Fibroblast of skin of left quadriceps (primary cell): ENCODE measurements at regions not wholly inside any gene's neighbourhood (a gene's known extent, or its start where the extent isn't known, plus 50 kb on each side); places are given as distances from the start of the nearest gene placed in this dataset.
"Not testable (repeated sequence)": the region's sequence is repeated elsewhere in the genome, so short reads cannot be mapped to it uniquely, and the experiment has no call there.

ENCODE experiments used
- DNase-seq, 2 experiments: peaks; one replicate each; pipeline ENCODE4 v3.0.0-alpha.2; 2013; ENCODE audit warnings: low read depth in 2 of 2

GRCh38 chr3:159229116-159229680 lies 427.3 kb downstream of the MFSD1 start:
- DNase-seq: no peak

- no peak for DNase-seq
These were observed 431.1 kb downstream of the MFSD1 start for GRCh38 chr3:159232966-159233365.

DNA sequence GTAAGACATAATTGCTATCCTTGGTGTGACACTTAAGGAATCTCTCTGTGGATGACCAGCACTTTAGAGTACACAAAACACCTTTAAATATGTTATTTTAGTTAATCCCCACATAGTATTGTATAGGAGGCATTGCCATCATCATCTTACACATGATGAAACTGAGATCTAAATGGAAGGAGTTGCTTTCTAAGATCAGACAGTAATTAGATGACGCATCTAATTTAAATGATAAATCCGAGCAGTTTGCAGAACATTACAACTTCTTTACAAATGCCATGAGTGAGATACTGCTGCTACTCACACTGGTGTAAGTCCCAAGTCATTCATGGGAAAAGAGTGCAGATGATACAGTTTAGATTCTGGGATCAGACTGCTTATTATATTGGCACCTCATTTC lies 431.9 kb downstream of the MFSD1 start:
- DNase-seq: no peak

GRCh38 chr3:159234306-159234705 lies 432.5 kb downstream of the MFSD1 start:
- DNase-seq: peak; percentile 68 to 70

DNA sequence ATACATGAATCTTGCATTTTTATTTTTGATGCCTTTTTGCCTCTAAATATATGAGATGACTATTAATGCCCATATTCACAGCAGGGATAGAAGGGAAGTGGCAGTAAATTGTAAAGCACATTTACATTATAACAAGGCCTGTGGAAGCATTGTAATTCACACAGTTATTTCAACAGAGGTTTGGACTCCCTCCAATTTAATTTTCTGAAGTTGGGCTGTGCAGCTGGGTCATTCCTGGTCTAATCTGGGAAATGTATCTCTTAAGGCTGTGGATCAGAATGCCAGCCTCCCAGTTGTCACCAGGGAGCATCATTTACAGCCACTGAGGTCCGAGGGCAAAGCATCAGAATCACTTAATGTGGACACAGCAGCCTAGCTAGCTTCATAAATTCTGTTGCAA lies 434.5 kb downstream of the MFSD1 start:
- DNase-seq: peak; percentile 53 to 62

GRCh38 chr3:159237226-159237625 lies 435.4 kb downstream of the MFSD1 start:
- no peak for DNase-seq

DNA sequence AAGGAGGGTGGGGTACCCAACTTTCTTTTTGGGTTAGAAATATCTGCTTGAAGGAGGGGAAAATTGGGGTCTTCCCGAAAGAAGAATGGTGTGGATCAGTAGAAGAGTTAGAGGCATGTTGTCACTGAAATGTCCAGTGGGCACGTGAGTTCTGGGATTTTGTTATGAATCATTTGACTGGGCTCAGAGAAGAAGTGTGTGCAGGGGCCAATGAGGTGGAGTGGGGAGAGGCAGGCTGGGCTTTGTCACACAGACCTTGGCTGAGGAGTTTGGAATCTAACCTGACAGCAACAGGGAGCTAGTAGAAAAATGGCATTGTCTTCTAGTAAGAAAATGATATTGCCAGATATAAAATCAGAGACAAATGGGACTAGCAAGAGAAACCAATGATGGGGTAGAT lies 436.8 kb downstream of the MFSD1 start:
- DNase-seq: no peak

- peak in 1 of 2 experiments; percentile 43 for DNase-seq
These were observed 437.2 kb downstream of the MFSD1 start for GRCh38 chr3:159239059-159239458.

DNA sequence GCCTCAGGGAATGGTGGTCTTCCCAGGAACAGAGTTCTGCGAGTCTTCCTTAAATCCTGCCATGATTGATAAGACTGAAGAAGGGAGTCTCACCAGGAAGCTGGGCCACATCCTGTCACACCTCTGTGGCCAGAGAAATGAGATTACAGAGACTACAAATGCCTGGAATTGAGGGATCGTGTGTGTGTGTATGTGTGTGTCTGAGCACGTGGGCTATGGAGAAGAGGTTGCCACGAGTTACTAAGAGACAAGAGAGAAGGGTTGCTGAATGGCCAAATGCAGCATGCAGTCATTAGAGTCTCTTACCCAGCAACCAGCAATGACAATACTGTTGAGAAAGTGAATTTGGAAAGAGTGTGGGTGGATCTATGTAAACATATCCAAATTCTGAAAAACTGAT lies 443.1 kb downstream of the MFSD1 start:
- DNase-seq: no peak

DNA sequence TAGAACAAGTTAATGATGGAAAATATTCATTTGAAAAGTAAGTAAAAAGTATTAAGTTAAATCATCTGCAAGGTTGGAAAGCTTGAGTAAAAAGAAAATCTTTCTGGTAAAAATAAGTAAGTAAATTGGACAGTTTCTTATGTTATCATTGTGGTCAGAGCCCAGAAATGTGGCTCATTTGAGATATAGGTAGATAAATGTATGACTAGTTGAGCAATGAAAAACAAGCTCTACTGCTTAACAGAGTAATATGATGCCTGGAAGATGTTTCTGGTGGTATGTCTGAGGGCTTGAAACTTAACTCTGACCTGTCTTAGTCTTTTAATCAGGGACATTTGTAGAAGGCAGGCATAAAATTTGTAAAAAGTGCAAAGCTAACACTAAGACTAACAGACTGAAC lies 444.0 kb downstream of the MFSD1 start:
- DNase-seq: no peak

DNA sequence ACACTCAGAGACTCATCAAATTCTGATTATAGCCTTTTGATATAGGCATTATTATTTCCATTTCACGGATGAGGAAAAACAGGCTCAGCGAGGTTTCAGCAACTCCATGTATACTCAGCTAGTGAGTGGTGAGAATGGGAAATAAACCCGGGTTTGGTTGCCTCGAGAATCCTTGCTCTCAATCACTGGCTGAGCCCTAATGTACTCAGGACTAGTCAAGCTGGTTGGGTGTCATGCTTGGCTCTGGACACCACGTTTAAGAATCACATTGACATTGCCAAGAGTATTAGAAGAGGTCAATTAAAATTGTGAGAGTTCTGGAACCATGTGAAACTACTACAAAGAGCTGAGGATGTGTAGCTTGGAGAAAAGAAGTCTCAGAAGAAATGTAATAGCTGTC lies 444.5 kb downstream of the MFSD1 start:
- no peak for DNase-seq

DNA sequence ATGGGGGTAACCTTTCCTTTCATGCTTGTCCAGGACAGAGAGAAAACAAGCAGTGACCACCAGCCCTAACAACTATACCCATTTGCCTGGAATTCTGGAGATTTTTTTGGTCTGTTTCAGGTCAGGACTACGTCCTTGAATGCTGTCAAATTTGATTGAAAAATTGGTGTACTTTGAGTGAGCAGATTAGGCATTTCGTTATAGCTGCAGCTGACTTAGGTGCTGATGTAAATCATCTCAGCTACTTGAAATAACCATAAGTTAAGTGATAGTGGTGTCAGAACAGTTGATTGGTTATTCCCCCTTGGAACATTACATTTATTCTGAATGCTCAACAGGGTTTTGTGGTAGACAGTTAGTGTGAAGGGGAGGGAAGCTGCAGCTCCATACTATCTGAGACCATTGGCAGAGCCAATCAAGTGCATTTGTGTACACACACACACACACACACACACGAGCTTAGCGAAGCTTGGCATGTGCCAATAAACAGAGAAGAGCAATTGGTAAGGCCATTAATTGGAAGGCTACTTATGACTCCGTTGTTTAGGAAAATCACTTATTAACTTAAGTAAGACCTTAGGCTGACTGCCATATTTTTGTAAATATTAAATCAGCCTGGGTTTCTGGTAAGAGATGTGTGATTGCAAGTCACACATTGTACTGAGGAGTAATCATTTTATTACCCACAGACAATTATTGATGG lies 447.8 kb downstream of the MFSD1 start:
- DNase-seq: no peak

GRCh38 chr3:159250961-159251360 lies 449.1 kb downstream of the MFSD1 start:
- no peak for DNase-seq

GRCh38 chr3:159252274-159252673 lies 450.4 kb downstream of the MFSD1 start:
- peak; percentile 63 to 69 for DNase-seq

- peak; percentile 37 to 46 for DNase-seq
These were observed 451.0 kb downstream of the MFSD1 start for GRCh38 chr3:159252772-159253384.

- DNase-seq: no peak
These were observed 452.0 kb downstream of the MFSD1 start for GRCh38 chr3:159253860-159254259.

DNA sequence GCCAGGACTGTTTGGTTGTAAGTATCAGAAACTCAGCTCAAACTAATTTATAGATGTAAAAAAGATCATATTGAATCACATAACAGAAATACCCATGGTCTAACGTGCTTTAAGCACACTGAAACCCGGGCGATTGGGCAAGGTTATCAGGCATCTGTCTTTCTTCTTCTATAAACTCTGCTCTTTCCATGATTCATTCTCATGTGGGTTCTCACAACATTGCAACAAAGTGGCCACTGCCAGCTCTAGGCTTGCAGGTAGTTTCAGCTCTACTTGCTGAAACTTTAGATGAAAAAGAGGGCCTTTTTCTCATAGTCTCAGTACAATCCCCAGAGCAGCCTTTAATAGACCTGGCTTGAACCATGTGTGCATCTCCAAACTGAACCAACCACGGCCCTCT lies 456.1 kb downstream of the MFSD1 start:
- DNase-seq: no peak

GRCh38 chr3:159258934-159259333 lies 457.1 kb downstream of the MFSD1 start:
- DNase-seq: no peak

DNA sequence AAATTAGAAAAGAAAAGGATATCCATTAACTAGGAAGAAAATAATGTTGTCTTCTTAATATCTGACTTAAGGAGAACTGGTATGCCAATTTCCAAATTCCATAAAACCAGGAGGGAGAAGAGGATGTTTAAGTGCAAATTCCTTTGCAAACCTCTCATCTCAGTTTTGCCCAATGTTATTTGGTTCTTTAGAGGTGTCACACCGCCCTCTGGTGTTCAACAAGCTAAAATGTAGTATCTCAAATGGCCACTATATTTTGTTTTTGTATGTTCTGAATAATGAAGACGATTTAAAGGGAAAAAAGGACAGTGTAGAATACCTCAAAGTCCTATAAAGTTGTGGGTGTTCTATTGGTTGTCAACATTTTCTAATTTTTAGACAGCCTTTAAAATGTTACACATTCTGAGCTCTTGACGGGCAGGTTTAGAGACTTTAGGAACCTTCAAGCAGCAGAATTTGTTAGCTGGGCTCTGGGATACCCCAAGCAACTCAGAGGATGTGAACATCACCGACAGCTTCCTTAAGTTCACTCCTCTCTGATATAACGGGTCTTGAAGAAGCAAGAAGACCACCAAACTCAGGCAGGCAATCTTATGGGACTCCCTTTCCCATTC lies 458.3 kb downstream of the MFSD1 start:
- peak; percentile 61 to 64 for DNase-seq

GRCh38 chr3:159261333-159261732 lies 459.5 kb downstream of the MFSD1 start:
- DNase-seq: not testable (repeated sequence)

GRCh38 chr3:159263750-159264553 lies 462.1 kb downstream of the MFSD1 start:
- no peak for DNase-seq

DNA sequence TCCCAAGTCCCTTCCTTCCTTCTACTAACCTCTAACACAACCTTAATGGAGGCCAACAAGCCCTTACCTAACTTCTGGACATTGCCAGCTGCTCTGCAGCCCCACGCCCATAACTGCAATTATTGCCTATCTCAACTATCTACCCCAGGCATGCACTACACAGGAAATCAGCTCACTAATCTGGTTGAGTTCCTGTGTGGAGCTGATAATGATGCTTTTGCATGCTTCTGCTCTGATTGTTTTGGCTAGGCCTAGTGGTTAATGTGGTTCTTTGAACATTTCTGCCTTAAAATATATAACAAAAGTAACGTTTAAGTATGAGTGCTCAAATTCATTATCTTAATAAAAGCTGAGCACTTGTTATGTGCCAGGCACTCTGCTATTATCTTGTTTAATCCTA lies 463.9 kb downstream of the MFSD1 start:
- no peak for DNase-seq
